K562 (cell line): ENCODE measurements at regions not wholly inside any gene's neighbourhood (a gene's known extent, or its start where the extent isn't known, plus 50 kb on each side); places are given as distances from the start of the nearest gene placed in this dataset.

Experiments used
- ATAC-seq: fragments of 200-7000 bp; cut with Tn5 transposase; 3 replicates; pipeline ENCODE4 v1.9.1; 2020; ENCODE audit warnings: moderate library complexity
- BruUV-seq: library from RNA; stranded (reverse); fragments of 400-500 nt; replicated peaks from 2 replicates; lab custom pipeline; 2021; lab: Mats Ljungman, UMichigan
- CTCF ChIA-PET: fragments of 300-600 bp; formaldehyde crosslinking; extraction: SDS; loops from one replicate; lab custom pipeline; 2021; ENCODE audit warnings: low intra/inter-chr PET ratio; lab: Yijun Ruan, JAX
- POLR2A ChIA-PET: fragments of 300-600, 350-650 bp; sonication (Branson Sonifier 250); formaldehyde crosslinking; extraction: SDS; loops from one replicate; lab custom pipeline; 2021; ENCODE audit warnings: antibody characterized with exemption, inconsistent platforms; lab: Yijun Ruan, JAX
- DNase-seq, 4 experiments: peaks; one replicate each; pipeline versions ENCODE4 v3.0.0 to v3.0.0-alpha.2; 2011 to 2018; ENCODE audit warnings: low spot score in 3 of 4, mixed read lengths in 3 of 4; ENCODE audit errors: extremely low read depth in 1 of 4
- FAIRE-seq: peaks from 2 replicates; lab custom pipeline; 2011; peaks lifted over from hg19 to GRCh38; lab: Jason Lieb, UNC
- H2AFZ ChIP-seq: 2 replicates; pipeline ENCODE4 v1.6.0; 2011; ENCODE audit warnings: low read depth, low read length, control low read depth, inconsistent platforms
- H3K27ac ChIP-seq: fragments of 200-600 bp; 3 replicates; pipeline ENCODE4 v1.8.0; 2011; ENCODE audit warnings: low read depth, mild to moderate bottlenecking, control low read depth, inconsistent platforms, low read length, moderate library complexity, mixed read lengths; ENCODE audit errors: extremely low read depth
- H3K27me3 ChIP-seq, 2 experiments: fragments of 300-600 bp in 1 of 2; 2 replicates in 1 of 2; 3 replicates in 1 of 2; pipeline versions ENCODE4 v1.6.0 to v1.8.0; 2011; ENCODE audit warnings: inconsistent platforms in 2 of 2, low read length in 2 of 2, mild to moderate bottlenecking in 1 of 2, mixed read lengths in 1 of 2, moderate library complexity in 1 of 2; ENCODE audit not compliant: control insufficient read depth in 2 of 2, insufficient read depth in 2 of 2
- H3K36me3 ChIP-seq: fragments of 300-600 bp; 3 replicates; pipeline ENCODE4 v1.8.0; 2011; ENCODE audit warnings: mild to moderate bottlenecking, low read length, inconsistent platforms; ENCODE audit not compliant: control insufficient read depth, insufficient read depth
- H3K4me1 ChIP-seq, 2 experiments: fragments of 200-600 bp in 1 of 2; replicated peaks in 1 of 2; 2 replicates in 1 of 2; 3 replicates in 1 of 2; pipeline versions ENCODE4 v1.5.1 to v1.8.0; 2011; ENCODE audit warnings: inconsistent platforms in 2 of 2, low read length in 2 of 2, mild to moderate bottlenecking in 1 of 2, mixed read lengths in 1 of 2, moderate library complexity in 1 of 2; ENCODE audit not compliant: control insufficient read depth in 2 of 2, insufficient read depth in 2 of 2
- H3K4me2 ChIP-seq: 2 replicates; pipeline ENCODE4 v1.6.1; 2011; ENCODE audit warnings: low read length, control low read depth, inconsistent platforms, mixed read lengths; ENCODE audit not compliant: insufficient read depth
- H3K4me3 ChIP-seq: fragments of 200-600 bp; sonication (generic), shearing (Covaris generic); 2 replicates; pipeline ENCODE4 v1.5.1; 2016; ENCODE audit warnings: control low read depth, inconsistent platforms
- H3K79me2 ChIP-seq: fragments of 200-600 bp; 3 replicates; pipeline ENCODE4 v1.8.0; 2011; ENCODE audit warnings: low read length, inconsistent platforms; ENCODE audit not compliant: control insufficient read depth, insufficient read depth
- H3K9ac ChIP-seq, 2 experiments: 2 replicates each; pipeline versions ENCODE4 v1.6.0 to v1.6.1; 2011; ENCODE audit warnings: low read depth in 2 of 2, low read length in 2 of 2, control low read depth in 1 of 2, inconsistent platforms in 1 of 2, mild to moderate bottlenecking in 1 of 2, mixed read lengths in 1 of 2; ENCODE audit not compliant: insufficient read depth in 1 of 2
- H3K9me1 ChIP-seq: one replicate; pipeline ENCODE4 v1.6.0; 2011; ENCODE audit warnings: inconsistent platforms, mild to moderate bottlenecking, low read length, moderate library complexity; ENCODE audit not compliant: control insufficient read depth, insufficient read depth
- H3K9me3 ChIP-seq: replicated peaks from 2 replicates; pipeline ENCODE4 v1.5.1; 2011; ENCODE audit warnings: low read depth, low read length, inconsistent platforms; ENCODE audit not compliant: control insufficient read depth, insufficient read depth
- H4K20me1 ChIP-seq: replicated peaks from 2 replicates; pipeline ENCODE4 v1.6.1; 2011; ENCODE audit warnings: low read length, inconsistent platforms, mixed read lengths; ENCODE audit not compliant: control insufficient read depth, insufficient read depth
- KAT8 ChIP-seq: fragments of 450-650 bp; IDR thresholded peaks from 2 replicates; pipeline ENCODE4 v1.6.1; 2016; ENCODE audit warnings: low read depth, mild to moderate bottlenecking
- SP1 ChIP-seq: sonication (generic); formaldehyde crosslinking; IDR thresholded peaks from 2 replicates; pipeline ENCODE4 v1.8.1; 2022; ENCODE audit warnings: mild to moderate bottlenecking, missing genetic modification reagents
- TAF15 ChIP-seq: fragments of 200-400 bp; formaldehyde crosslinking; IDR thresholded peaks from 2 replicates; pipeline ENCODE4 v1.6.1; 2017; ENCODE audit warnings: mild to moderate bottlenecking, low read depth, low read length, moderate library complexity
- ZNF282 ChIP-seq: sonication (generic); formaldehyde crosslinking; IDR thresholded peaks from 2 replicates; pipeline ENCODE4 v1.8.1; 2023; ENCODE audit warnings: missing genetic modification reagents
- WGBS: fragments of 100-300 bp; shearing (Covaris generic); methylation state at CpG from one replicate; pipeline ENCODE4 v1.1.6; 2016; ENCODE audit warnings: low coverage, mixed read lengths; ENCODE audit not compliant: insufficient coverage; ENCODE audit errors: missing lambda C conversion rate; 5-methylcytosine and 5-hydroxymethylcytosine counted together
- in situ Hi-C: fragments of 300-500 bp; cut with MboI; formaldehyde crosslinking; loops from 4 replicates; pipeline ENCODE4 v1.15.0; 2018; ENCODE audit warnings: inconsistent platforms, mixed read lengths
- intact Hi-C: fragments of 100-400 bp; cut with micrococcal nuclease; formaldehyde crosslinking; loops from 2 replicates; pipeline ENCODE4 v1.14.2; 2022
- TF ChIP-seq, protein P1 (sequence below): fragments of 250-450 bp; sonication (Bioruptor Pico); IDR thresholded peaks from 2 replicates; pipeline ENCODE4 v1.4.0; 2020; ENCODE audit warnings: borderline replicate concordance

DNA sequence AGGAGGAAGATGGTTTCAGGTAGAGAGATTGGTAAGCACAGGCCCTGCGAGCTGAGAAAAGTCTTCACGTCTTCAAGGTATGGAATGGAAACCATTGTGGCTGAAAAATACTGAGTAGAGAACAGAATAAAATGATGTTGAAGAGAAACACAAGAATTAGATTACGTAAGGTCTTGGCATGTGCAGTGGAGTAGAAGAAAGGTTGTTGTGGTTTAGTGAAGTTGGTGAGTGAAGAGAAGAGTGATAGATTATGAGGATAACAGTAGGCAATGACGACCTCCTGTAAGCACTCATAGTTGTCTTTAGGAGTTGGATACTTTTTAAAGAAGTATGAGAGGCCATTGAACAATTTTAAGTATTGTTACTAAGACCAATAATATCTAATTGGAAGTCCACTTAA lies 642.6 kb downstream of the PCDH7 start:
- ChIA-PET POLR2A (no interaction called here), CTCF (no interaction called here)
- H3K4me2 ChIP-seq: no peak overlapping the region
- in situ Hi-C loops: no loop called here
- no peak for DNase-seq
- H3K9me3 ChIP-seq: no peaks in the 10 kb centered on the region
- no peaks in the 10 kb centered on the region for H3K4me1 ChIP-seq
- H3K36me3 ChIP-seq: no peaks in the 10 kb centered on the region
- BruUV-seq: no TSS peak
- no peaks in the 10 kb centered on the region for H4K20me1 ChIP-seq
- no peak overlapping the region for H3K27ac ChIP-seq
- no peak overlapping the region for H3K9ac ChIP-seq
- TF ChIP-seq ZNF282: no peak
- TF ChIP-seq SP1 (CRISPR knock-in tag): no peak
- TF ChIP-seq, protein P1, sequence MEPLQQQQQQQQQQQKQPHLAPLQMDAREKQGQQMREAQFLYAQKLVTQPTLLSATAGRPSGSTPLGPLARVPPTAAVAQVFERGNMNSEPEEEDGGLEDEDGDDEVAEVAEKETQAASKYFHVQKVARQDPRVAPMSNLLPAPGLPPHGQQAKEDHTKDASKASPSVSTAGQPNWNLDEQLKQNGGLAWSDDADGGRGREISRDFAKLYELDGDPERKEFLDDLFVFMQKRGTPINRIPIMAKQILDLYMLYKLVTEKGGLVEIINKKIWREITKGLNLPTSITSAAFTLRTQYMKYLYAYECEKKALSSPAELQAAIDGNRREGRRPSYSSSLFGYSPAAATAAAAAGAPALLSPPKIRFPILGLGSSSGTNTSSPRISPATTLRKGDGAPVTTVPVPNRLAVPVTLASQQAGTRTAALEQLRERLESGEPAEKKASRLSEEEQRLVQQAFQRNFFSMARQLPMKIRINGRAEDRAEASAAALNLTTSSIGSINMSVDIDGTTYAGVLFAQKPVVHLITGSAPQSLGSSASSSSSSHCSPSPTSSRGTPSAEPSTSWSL (CRISPR knock-in tag): no peak
- TF ChIP-seq TAF15: no peak
- no peak for TF ChIP-seq KAT8
- H2AFZ ChIP-seq: no peak overlapping the region
- H3K4me3 ChIP-seq: no peak overlapping the region
- H3K27me3 ChIP-seq: no peaks in the 10 kb centered on the region
- no peaks in the 10 kb centered on the region for H3K79me2 ChIP-seq
- no peak for ATAC-seq
- intact Hi-C loops: no loop called here
- FAIRE-seq: no peak
- 5% methylated on average over 4 of the region's 4 CpGs for WGBS
- H3K9me1 ChIP-seq: no peaks in the 10 kb centered on the region
